ENCODE measurements at regions not wholly inside any gene's neighbourhood (a gene's known extent, or its start where the extent isn't known, plus 50 kb on each side); places are given as distances from the start of the nearest gene placed in this dataset.

- no peak for DNase-seq
- Histone ChIP-seq H3K9ac (ENCODE audit: insufficient read depth, low read length, poor library complexity, severe bottlenecking) (no peak overlapping the region), H3K27me3 (ENCODE audit: control insufficient read depth in 2 of 2, insufficient read depth in 2 of 2, low read length in 2 of 2) (no peaks in the 10 kb centered on the region), H3K4me3 (replicated peaks in 1 of 3; ENCODE audit: low read depth in 2 of 3, low read length in 3 of 3) (no peak overlapping the region), H3K79me2 (ENCODE audit: insufficient read depth, low read length) (no peaks in the 10 kb centered on the region), H3K4me2 (replicated peaks; ENCODE audit: extremely low read depth, low read length, poor library complexity, severe bottlenecking) (no peak overlapping the region), H3K36me3 (replicated peaks in 1 of 2; ENCODE audit: control insufficient read depth in 1 of 2, insufficient read depth in 2 of 2, low read length in 2 of 2) (no peaks in the 10 kb centered on the region), H3K27ac (ENCODE audit: low read depth in 1 of 2, low read length in 2 of 2) (no peak overlapping the region), H2AFZ (ENCODE audit: insufficient read depth, low read depth, low read length, poor library complexity, severe bottlenecking) (no peak overlapping the region), H3K4me1 (ENCODE audit: control insufficient read depth in 1 of 2, insufficient read depth in 2 of 2, low read length in 2 of 2) (no peaks in the 10 kb centered on the region), H3K9me3 (replicated peaks in 1 of 2; ENCODE audit: control insufficient read depth in 1 of 2, insufficient read depth in 1 of 2, low read length in 2 of 2) (no peaks in the 10 kb centered on the region), H4K20me1 (ENCODE audit: insufficient read depth, low read length) (no peaks in the 10 kb centered on the region)
- Mint-ChIP-seq H3K36me3 (peaks cover 0 to 2% of the 10 kb centered on the region in 2 donors), H3K4me3 (no peak overlapping the region), H3K4me1 (no peaks in the 10 kb centered on the region), H3K9me3 (peaks cover 0 to 4% (median 2%) of the 10 kb centered on the region in 7 donors), H3K27ac (no peak overlapping the region), H3K27me3 (ENCODE audit: low read depth in 3 of 3) (peaks cover 0 to 1% (median 0%) of the 10 kb centered on the region in 3 donors)
- intact Hi-C loops (cut with micrococcal nuclease), result no loop called here
- no CpG with 5 or more reads among the region's 1 CpG for WGBS (ENCODE audit: insufficient coverage)
- TF ChIP-seq, protein P1, sequence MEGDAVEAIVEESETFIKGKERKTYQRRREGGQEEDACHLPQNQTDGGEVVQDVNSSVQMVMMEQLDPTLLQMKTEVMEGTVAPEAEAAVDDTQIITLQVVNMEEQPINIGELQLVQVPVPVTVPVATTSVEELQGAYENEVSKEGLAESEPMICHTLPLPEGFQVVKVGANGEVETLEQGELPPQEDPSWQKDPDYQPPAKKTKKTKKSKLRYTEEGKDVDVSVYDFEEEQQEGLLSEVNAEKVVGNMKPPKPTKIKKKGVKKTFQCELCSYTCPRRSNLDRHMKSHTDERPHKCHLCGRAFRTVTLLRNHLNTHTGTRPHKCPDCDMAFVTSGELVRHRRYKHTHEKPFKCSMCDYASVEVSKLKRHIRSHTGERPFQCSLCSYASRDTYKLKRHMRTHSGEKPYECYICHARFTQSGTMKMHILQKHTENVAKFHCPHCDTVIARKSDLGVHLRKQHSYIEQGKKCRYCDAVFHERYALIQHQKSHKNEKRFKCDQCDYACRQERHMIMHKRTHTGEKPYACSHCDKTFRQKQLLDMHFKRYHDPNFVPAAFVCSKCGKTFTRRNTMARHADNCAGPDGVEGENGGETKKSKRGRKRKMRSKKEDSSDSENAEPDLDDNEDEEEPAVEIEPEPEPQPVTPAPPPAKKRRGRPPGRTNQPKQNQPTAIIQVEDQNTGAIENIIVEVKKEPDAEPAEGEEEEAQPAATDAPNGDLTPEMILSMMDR (IDR thresholded peaks at IDR 0.05), result no peak
These were observed 555.0 kb downstream of the ZEB2 start for GRCh38 chr2:143964891-143965290.

DNA sequence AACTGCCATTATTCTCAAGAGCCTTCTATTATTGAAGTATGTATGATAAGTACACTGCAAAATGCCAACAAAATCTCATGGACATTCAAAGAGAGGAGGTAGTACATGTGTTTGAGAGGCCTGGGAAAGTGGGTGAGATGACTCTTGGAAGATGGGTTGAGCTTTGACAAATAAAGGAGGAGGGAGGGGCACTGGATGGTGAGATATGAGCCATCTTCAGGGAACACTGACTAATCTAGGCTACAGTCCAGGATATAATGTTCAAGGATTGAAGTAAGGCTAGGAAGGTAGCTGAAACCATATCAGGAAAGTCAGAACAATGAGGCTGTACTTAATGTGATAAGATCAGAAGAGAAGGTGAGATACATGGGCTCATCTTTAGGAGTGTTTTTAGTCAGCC, 559.7 kb downstream of the ZEB2 start:
- H3K4me3 ChIP-seq (replicated peaks in 1 of 3; ENCODE audit: low read depth in 2 of 3, low read length in 3 of 3), result no peak overlapping the region
- no peaks in the 10 kb centered on the region for H3K79me2 ChIP-seq (ENCODE audit: insufficient read depth, low read length)
- no peaks in the 10 kb centered on the region for H3K27me3 Mint-ChIP-seq (ENCODE audit: low read depth in 3 of 3)
- no peaks in the 10 kb centered on the region for H4K20me1 ChIP-seq (ENCODE audit: insufficient read depth, low read length)
- no peak overlapping the region for H3K4me3 Mint-ChIP-seq
- H3K27ac ChIP-seq (ENCODE audit: low read depth in 1 of 2, low read length in 2 of 2), result no peak overlapping the region
- H3K4me1 Mint-ChIP-seq, result no peaks in the 10 kb centered on the region
- no peaks in the 10 kb centered on the region for H3K4me1 ChIP-seq (ENCODE audit: control insufficient read depth in 1 of 2, insufficient read depth in 2 of 2, low read length in 2 of 2)
- intact Hi-C loops (cut with micrococcal nuclease), result no loop called here
- H3K9ac ChIP-seq (ENCODE audit: insufficient read depth, low read length, poor library complexity, severe bottlenecking), result no peak overlapping the region
- H3K36me3 ChIP-seq (replicated peaks in 1 of 2; ENCODE audit: control insufficient read depth in 1 of 2, insufficient read depth in 2 of 2, low read length in 2 of 2), result no peaks in the 10 kb centered on the region
- DNase-seq, result no peak
- H3K9me3 Mint-ChIP-seq, result peaks cover 0 to 4% (median 0%) of the 10 kb centered on the region in 7 donors
- peaks cover 2 to 3% of the 10 kb centered on the region in 2 donors for H3K36me3 Mint-ChIP-seq
- no peaks in the 10 kb centered on the region for H3K27me3 ChIP-seq (ENCODE audit: control insufficient read depth in 2 of 2, insufficient read depth in 2 of 2, low read length in 2 of 2)
- H3K4me2 ChIP-seq (replicated peaks; ENCODE audit: extremely low read depth, low read length, poor library complexity, severe bottlenecking), result no peak overlapping the region
- TF ChIP-seq, protein P1 (IDR thresholded peaks at IDR 0.05), result no peak
- no peaks in the 10 kb centered on the region for H3K9me3 ChIP-seq (replicated peaks in 1 of 2; ENCODE audit: control insufficient read depth in 1 of 2, insufficient read depth in 1 of 2, low read length in 2 of 2)
- H2AFZ ChIP-seq (ENCODE audit: insufficient read depth, low read depth, low read length, poor library complexity, severe bottlenecking), result no peak overlapping the region
- no peak overlapping the region for H3K27ac Mint-ChIP-seq

All from CD14-positive monocyte (primary cell).